ENCODE measurements at regions not wholly inside any gene's neighbourhood (a gene's known extent, or its start where the extent isn't known, plus 50 kb on each side); places are given as distances from the start of the nearest gene placed in this dataset.

DNA sequence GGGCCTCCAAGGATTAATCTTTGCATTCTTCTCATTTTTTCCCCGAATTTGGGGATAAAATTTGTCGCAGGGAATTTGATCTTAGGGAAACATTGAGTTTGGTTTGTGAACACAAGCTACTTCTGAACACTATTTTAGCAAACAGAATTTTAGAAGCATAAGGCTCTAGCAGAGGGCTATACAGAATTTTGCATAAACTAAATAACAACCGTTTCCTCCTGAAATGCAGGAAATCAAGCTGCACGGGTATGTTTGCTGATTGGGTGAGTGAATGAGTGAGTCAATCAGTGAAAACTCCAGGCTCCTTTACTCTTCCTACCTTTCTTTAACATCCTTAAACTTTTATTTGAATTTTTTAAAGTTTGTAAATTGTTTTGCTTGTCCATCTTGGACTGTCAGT, 81.3 kb upstream of the GNAO1 start:
- DNase-seq (ENCODE audit: low read depth, low spot score) (no peak), ATAC-seq (no peak), FAIRE-seq (no peak)
- Histone ChIP-seq H3K9ac (ENCODE audit: control insufficient read depth, insufficient read depth, low read length) (no peak overlapping the region), H3K27me3 (replicated peaks in 1 of 2; ENCODE audit: control insufficient read depth in 2 of 2, insufficient read depth in 2 of 2, low read length in 1 of 2) (peaks cover 0 to 2% of the 10 kb centered on the region in 2 experiments; a peak in 2 of 4 replicates), H3K4me1 (ENCODE audit: control insufficient read depth, insufficient read depth, low read length) (no peaks in the 10 kb centered on the region), H3K36me3 (ENCODE audit: control insufficient read depth in 2 of 2, insufficient read depth in 2 of 2, low read length in 1 of 2) (no peaks in the 10 kb centered on the region), H3K27ac (ENCODE audit: control insufficient read depth, insufficient read depth) (no peak overlapping the region), H3K9me3 (replicated peaks; ENCODE audit: control insufficient read depth, insufficient read depth, low read length) (no peaks in the 10 kb centered on the region), H2AFZ (ENCODE audit: control insufficient read depth, low read depth, low read length) (no peak overlapping the region), H3K4me3 (no peak overlapping the region), H4K20me1 (ENCODE audit: control insufficient read depth, insufficient read depth) (no peaks in the 10 kb centered on the region), H3K4me2 (ENCODE audit: control insufficient read depth, insufficient read depth) (no peak overlapping the region), H3K79me2 (ENCODE audit: control insufficient read depth, insufficient read depth, low read length) (no peaks in the 10 kb centered on the region)
- WGBS (ENCODE audit: insufficient coverage, insufficient replicate concordance, low lambda C conversion rate, missing lambda C conversion rate): 9% methylated on average over 4 of the region's 4 CpGs
- SMC1A ChIA-PET (ENCODE audit: uncharacterized antibody, unreplicated experiment): no interaction called here
- TF ChIP-seq RELA (IDR thresholded peaks at IDR 0.05; ENCODE audit: borderline replicate concordance, partially characterized antibody) (no peak), STAT1 (conservative IDR thresholded peaks at IDR 0.05) (no peak), USF1 (IDR thresholded peaks at IDR 0.05; ENCODE audit: borderline replicate concordance, extremely low read length, insufficient read depth, low read depth, low read length) (no peak), LARP7 (IDR thresholded peaks at IDR 0.05) (no peak), NFYA (IDR thresholded peaks at IDR 0.05; ENCODE audit: borderline replicate concordance, low read depth, low read length) (no peak), TCF3 (IDR thresholded peaks at IDR 0.05; ENCODE audit: borderline replicate concordance, insufficient read depth, low read depth, low read length) (no peak), POLR2AphosphoS5 (IDR thresholded peaks at IDR 0.05; ENCODE audit: low read length) (no peak), NR2C1 (IDR thresholded peaks at IDR 0.05) (no peak)
- TF ChIP-seq, protein P1, sequence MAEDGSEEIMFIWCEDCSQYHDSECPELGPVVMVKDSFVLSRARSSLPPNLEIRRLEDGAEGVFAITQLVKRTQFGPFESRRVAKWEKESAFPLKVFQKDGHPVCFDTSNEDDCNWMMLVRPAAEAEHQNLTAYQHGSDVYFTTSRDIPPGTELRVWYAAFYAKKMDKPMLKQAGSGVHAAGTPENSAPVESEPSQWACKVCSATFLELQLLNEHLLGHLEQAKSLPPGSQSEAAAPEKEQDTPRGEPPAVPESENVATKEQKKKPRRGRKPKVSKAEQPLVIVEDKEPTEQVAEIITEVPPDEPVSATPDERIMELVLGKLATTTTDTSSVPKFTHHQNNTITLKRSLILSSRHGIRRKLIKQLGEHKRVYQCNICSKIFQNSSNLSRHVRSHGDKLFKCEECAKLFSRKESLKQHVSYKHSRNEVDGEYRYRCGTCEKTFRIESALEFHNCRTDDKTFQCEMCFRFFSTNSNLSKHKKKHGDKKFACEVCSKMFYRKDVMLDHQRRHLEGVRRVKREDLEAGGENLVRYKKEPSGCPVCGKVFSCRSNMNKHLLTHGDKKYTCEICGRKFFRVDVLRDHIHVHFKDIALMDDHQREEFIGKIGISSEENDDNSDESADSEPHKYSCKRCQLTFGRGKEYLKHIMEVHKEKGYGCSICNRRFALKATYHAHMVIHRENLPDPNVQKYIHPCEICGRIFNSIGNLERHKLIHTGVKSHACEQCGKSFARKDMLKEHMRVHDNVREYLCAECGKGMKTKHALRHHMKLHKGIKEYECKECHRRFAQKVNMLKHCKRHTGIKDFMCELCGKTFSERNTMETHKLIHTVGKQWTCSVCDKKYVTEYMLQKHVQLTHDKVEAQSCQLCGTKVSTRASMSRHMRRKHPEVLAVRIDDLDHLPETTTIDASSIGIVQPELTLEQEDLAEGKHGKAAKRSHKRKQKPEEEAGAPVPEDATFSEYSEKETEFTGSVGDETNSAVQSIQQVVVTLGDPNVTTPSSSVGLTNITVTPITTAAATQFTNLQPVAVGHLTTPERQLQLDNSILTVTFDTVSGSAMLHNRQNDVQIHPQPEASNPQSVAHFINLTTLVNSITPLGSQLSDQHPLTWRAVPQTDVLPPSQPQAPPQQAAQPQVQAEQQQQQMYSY (CRISPR knock-in tag; IDR thresholded peaks at IDR 0.05): no peak
- intact Hi-C loops (cut with micrococcal nuclease; ENCODE audit: unreplicated experiment): no loop called here
- in situ Hi-C loops (cut with MboI): no loop called here
- RAD21 ChIA-PET (ENCODE audit: unreplicated experiment): no interaction called here
- BruUV-seq (replicated peaks): no TSS peak
- CTCF ChIA-PET: no interaction called here
- POLR2A ChIA-PET: no interaction called here

Data from GM12878 (cell line).